ENCODE measurements at regions not wholly inside any gene's neighbourhood (a gene's known extent, or its start where the extent isn't known, plus 50 kb on each side); places are given as distances from the start of the nearest gene placed in this dataset.

DNA sequence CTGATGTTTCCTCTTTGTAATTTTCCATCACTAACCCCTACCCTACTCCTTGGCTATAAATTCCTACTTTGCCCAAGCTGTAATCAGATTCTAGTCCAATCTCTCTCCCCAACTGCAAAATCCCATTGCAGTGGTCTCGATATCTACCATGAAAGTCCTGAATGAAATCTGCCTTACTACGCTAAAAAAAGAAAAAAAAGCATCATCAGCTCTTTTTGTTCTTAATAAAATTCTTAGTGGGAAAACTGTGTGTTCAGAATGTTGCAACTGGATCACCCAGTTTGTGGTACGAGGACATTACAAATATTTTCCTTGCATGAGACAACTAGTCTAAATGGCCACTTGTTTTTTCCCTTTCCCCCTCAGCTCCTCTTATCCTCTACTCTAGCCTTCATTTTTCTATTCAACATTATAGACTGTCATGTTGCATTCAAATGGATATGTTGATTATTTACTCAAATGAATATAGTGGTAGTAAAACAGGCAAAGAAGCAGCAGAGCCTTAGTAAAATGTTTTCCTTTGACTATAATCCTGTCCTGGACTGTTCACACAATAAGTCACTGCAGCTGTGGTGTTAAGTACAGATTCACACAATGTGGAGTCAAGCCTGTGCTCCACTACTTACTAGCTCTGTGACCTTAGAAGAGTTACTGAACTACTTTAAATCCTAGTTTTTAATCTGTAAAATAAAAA is 527.1 kb upstream of the MARCKS start:
- Histone ChIP-seq H3K9me3 (ENCODE audit: control insufficient read depth, low read length) (no peaks in the 10 kb centered on the region), H3K4me1 (no peaks in the 10 kb centered on the region), H3K4me2 (ENCODE audit: low read length) (no peak overlapping the region), H2AFZ (no peak overlapping the region), H3K27ac (no peak overlapping the region), H3K4me3 (ENCODE audit: low read depth, low read length) (no peak overlapping the region), H3K9ac (no peak overlapping the region), H3K36me3 (ENCODE audit: control insufficient read depth, insufficient read depth, low read length) (no peaks in the 10 kb centered on the region), H3K79me2 (no peaks in the 10 kb centered on the region), H3K27me3 (ENCODE audit: control insufficient read depth, insufficient read depth, low read length) (no peaks in the 10 kb centered on the region)
- TF ChIP-seq, protein P1, sequence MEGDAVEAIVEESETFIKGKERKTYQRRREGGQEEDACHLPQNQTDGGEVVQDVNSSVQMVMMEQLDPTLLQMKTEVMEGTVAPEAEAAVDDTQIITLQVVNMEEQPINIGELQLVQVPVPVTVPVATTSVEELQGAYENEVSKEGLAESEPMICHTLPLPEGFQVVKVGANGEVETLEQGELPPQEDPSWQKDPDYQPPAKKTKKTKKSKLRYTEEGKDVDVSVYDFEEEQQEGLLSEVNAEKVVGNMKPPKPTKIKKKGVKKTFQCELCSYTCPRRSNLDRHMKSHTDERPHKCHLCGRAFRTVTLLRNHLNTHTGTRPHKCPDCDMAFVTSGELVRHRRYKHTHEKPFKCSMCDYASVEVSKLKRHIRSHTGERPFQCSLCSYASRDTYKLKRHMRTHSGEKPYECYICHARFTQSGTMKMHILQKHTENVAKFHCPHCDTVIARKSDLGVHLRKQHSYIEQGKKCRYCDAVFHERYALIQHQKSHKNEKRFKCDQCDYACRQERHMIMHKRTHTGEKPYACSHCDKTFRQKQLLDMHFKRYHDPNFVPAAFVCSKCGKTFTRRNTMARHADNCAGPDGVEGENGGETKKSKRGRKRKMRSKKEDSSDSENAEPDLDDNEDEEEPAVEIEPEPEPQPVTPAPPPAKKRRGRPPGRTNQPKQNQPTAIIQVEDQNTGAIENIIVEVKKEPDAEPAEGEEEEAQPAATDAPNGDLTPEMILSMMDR (IDR thresholded peaks at IDR 0.05), result no peak

DNA sequence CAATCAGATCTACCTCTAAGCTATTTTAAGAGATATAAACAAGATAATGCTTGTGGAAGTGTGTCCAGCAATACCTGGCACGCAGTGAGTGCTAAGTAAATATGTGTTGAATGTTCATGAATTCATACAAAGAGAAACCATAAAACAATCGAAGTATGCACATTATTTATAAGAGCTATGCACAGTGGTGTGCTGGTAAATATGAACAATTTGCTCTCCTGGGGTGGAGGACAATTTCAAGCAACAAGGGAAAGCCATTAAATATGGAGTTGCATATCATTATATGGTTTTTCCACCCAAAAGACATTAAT is 526.6 kb upstream of the MARCKS start:
- Histone ChIP-seq H3K9me3 (ENCODE audit: control insufficient read depth, low read length) (no peaks in the 10 kb centered on the region), H3K27ac (no peak overlapping the region), H3K9ac (no peak overlapping the region), H3K27me3 (ENCODE audit: control insufficient read depth, insufficient read depth, low read length) (no peaks in the 10 kb centered on the region), H3K79me2 (no peaks in the 10 kb centered on the region), H3K4me2 (ENCODE audit: low read length) (no peak overlapping the region), H2AFZ (no peak overlapping the region), H3K36me3 (ENCODE audit: control insufficient read depth, insufficient read depth, low read length) (no peaks in the 10 kb centered on the region), H3K4me1 (no peaks in the 10 kb centered on the region), H3K4me3 (ENCODE audit: low read depth, low read length) (no peak overlapping the region)
- TF ChIP-seq, protein P1 (IDR thresholded peaks at IDR 0.05), result no peak

DNA sequence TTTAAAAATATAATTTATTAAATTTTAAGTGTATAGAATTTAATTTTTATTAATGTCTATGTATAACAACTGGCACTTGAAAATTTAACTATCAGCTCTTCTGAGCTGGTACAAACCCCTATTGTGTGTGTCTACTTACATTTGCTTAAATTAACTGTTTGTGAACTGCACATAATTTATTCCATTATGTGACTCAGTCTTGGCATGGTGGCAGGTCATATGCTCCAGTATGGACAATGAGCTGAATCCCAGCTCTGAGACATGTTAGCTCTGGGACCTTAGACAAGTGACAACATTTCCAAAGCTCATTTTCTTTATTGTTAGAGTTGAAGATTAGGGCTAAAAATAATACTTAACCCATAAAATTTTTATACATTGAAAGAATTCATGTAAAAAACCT is 526.1 kb upstream of the MARCKS start:
- H2AFZ ChIP-seq, result no peak overlapping the region
- TF ChIP-seq, protein P1 (IDR thresholded peaks at IDR 0.05), result no peak
- H3K9ac ChIP-seq, result no peak overlapping the region
- H3K27ac ChIP-seq, result no peak overlapping the region
- no peaks in the 10 kb centered on the region for H3K9me3 ChIP-seq (ENCODE audit: control insufficient read depth, low read length)
- H3K4me2 ChIP-seq (ENCODE audit: low read length), result no peak overlapping the region
- H3K4me1 ChIP-seq, result no peaks in the 10 kb centered on the region
- H3K4me3 ChIP-seq (ENCODE audit: low read depth, low read length), result no peak overlapping the region
- H3K79me2 ChIP-seq, result no peaks in the 10 kb centered on the region
- H3K27me3 ChIP-seq (ENCODE audit: control insufficient read depth, insufficient read depth, low read length), result no peaks in the 10 kb centered on the region
- H3K36me3 ChIP-seq (ENCODE audit: control insufficient read depth, insufficient read depth, low read length), result no peaks in the 10 kb centered on the region

DNA sequence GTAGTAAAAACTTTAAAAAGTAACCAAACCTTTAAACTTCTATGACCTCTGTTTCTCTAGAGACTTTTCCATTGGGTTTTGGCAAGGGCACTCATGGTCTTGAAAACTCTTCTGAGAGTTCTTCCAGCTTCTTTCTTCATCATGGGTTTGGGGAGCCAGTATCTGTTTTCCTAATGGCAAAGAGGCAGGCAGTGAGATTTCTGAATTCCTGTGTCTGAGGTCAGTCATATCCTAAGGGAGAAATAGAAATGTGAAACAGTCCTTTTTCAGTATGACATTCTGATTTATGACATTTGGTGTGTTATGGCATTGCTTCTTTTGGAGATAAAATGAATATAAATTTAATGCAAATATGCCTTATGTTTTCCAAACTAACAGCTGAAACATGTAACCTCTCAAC is 518.5 kb upstream of the MARCKS start:
- TF ChIP-seq, protein P1 (IDR thresholded peaks at IDR 0.05), result no peak
- Histone ChIP-seq H3K9ac (no peak overlapping the region), H3K4me2 (ENCODE audit: low read length) (no peak overlapping the region), H3K4me1 (peaks cover 5% of the 10 kb centered on the region), H2AFZ (no peak overlapping the region), H3K27ac (no peak overlapping the region), H3K36me3 (ENCODE audit: control insufficient read depth, insufficient read depth, low read length) (no peaks in the 10 kb centered on the region), H3K27me3 (ENCODE audit: control insufficient read depth, insufficient read depth, low read length) (no peaks in the 10 kb centered on the region), H3K4me3 (ENCODE audit: low read depth, low read length) (no peak overlapping the region), H3K79me2 (no peaks in the 10 kb centered on the region), H3K9me3 (ENCODE audit: control insufficient read depth, low read length) (no peaks in the 10 kb centered on the region)

DNA sequence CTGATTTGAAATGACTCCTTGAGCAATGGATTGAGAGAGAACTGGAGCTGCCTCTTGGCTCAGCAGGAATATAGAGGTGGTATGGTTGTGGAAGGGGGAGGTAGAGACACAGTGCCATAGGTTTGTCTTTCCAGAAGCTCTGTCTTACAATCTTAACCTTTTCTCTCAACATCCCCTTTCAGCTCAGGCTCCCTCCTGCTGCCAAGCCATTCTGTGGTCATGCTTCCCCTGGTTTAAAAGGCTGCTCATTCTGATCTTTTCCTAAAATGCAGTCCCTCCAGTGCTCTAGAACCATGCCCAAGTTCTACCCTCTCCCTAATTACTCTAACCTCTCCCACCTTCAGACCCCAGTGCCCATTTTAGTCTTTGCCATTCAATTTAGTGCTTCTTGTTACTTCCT is 517.9 kb upstream of the MARCKS start:
- peaks cover 5% of the 10 kb centered on the region for H3K4me1 ChIP-seq
- no peak overlapping the region for H3K4me2 ChIP-seq (ENCODE audit: low read length)
- TF ChIP-seq, protein P1 (IDR thresholded peaks at IDR 0.05), result no peak
- no peaks in the 10 kb centered on the region for H3K79me2 ChIP-seq
- H3K9ac ChIP-seq, result no peak overlapping the region
- H3K36me3 ChIP-seq (ENCODE audit: control insufficient read depth, insufficient read depth, low read length), result no peaks in the 10 kb centered on the region
- H3K27ac ChIP-seq, result no peak overlapping the region
- H3K27me3 ChIP-seq (ENCODE audit: control insufficient read depth, insufficient read depth, low read length), result no peaks in the 10 kb centered on the region
- no peak overlapping the region for H2AFZ ChIP-seq
- H3K9me3 ChIP-seq (ENCODE audit: control insufficient read depth, low read length), result no peaks in the 10 kb centered on the region
- H3K4me3 ChIP-seq (ENCODE audit: low read depth, low read length), result no peak overlapping the region
